H1 (cell line): ENCODE measurements at regions not wholly inside any gene's neighbourhood (a gene's known extent, or its start where the extent isn't known, plus 50 kb on each side); places are given as distances from the start of the nearest gene placed in this dataset.
A peak's percentile ranks its signal among the peaks of the same experiment; 100 is the strongest.

Experiments
- CTCF ChIA-PET: fragments of 300-600 bp; sonication (Branson Sonifier 250); formaldehyde crosslinking; loops from one replicate; lab custom pipeline; 2021; ENCODE audit not compliant: partially characterized antibody; lab: Charles Lee
- POLR2A ChIA-PET: fragments of 300-600 bp; sonication (Branson Sonifier 250); formaldehyde crosslinking; loops from one replicate; lab custom pipeline; 2021; ENCODE audit warnings: inconsistent platforms; ENCODE audit not compliant: partially characterized antibody; lab: Charles Lee
- DNase-seq, 2 experiments: peaks; one replicate each; pipeline versions ENCODE4 v3.0.0 to v3.0.0-alpha.2; 2010 to 2022; ENCODE audit warnings: low spot score in 2 of 2, low read depth in 1 of 2, mixed read lengths in 1 of 2
- FAIRE-seq: peaks from 2 replicates; lab custom pipeline; 2011; peaks lifted over from hg19 to GRCh38; lab: Jason Lieb, UNC
- H2AFZ ChIP-seq: 2 replicates; pipeline ENCODE4 v1.8.1; 2012; ENCODE audit warnings: low read length, inconsistent platforms
- H2AK5ac ChIP-seq: 2 replicates; pipeline ENCODE4 v1.6.1; 2013; ENCODE audit warnings: low read depth, low read length
- H2BK120ac ChIP-seq: replicated peaks from 2 replicates; pipeline ENCODE3; 2013; ENCODE audit warnings: low read depth, low read length, inconsistent platforms
- H2BK12ac ChIP-seq: 2 replicates; pipeline ENCODE4 v1.6.1; 2013; ENCODE audit warnings: low read depth, low read length
- H2BK15ac ChIP-seq: 2 replicates; pipeline ENCODE4 v1.6.1; 2013; ENCODE audit warnings: low read length
- H2BK20ac ChIP-seq: 2 replicates; pipeline ENCODE4 v1.6.1; 2013; ENCODE audit warnings: low read length
- H2BK5ac ChIP-seq: 2 replicates; pipeline ENCODE4 v1.6.1; 2013; ENCODE audit warnings: low read depth, low read length
- H3K14ac ChIP-seq: 2 replicates; pipeline ENCODE4 v1.6.1; 2013; ENCODE audit warnings: inconsistent platforms; ENCODE audit not compliant: insufficient read length
- H3K18ac ChIP-seq: 2 replicates; pipeline ENCODE4 v1.6.1; 2013; ENCODE audit warnings: low read length; ENCODE audit errors: extremely low read depth
- H3K23ac ChIP-seq: 2 replicates; pipeline ENCODE4 v1.6.1; 2013; ENCODE audit warnings: inconsistent platforms; ENCODE audit not compliant: insufficient read length
- H3K23me2 ChIP-seq: 2 replicates; pipeline ENCODE4 v1.6.1; 2013; ENCODE audit warnings: low read depth, low read length
- H3K27ac ChIP-seq: 2 replicates; pipeline ENCODE4 v1.6.1; 2011; ENCODE audit warnings: low read depth, low read length, inconsistent platforms
- H3K27me3 ChIP-seq, 4 experiments: replicated peaks in 1 of 4; 1 replicate in 1 of 4; 2 replicates in 3 of 4; pipeline versions ENCODE4 v1.6.1 to v1.8.1; 2011 to 2013; ENCODE audit warnings: low read length in 3 of 4, mild to moderate bottlenecking in 3 of 4, inconsistent platforms in 2 of 4, mixed read lengths in 2 of 4, moderate library complexity in 1 of 4; ENCODE audit not compliant: control insufficient read depth in 3 of 4, insufficient read depth in 3 of 4; ENCODE audit errors: extremely low read depth in 1 of 4
- H3K36me3 ChIP-seq, 4 experiments: 2 replicates each; pipeline versions ENCODE4 v1.6.1 to v1.8.1; 2011 to 2013; ENCODE audit warnings: mild to moderate bottlenecking in 4 of 4, low read length in 3 of 4, moderate library complexity in 2 of 4, control low read depth in 1 of 4, inconsistent platforms in 1 of 4; ENCODE audit not compliant: insufficient read depth in 4 of 4, control insufficient read depth in 2 of 4
- H3K4ac ChIP-seq: replicated peaks from 2 replicates; pipeline ENCODE3; 2013; ENCODE audit warnings: low read length, low read depth, mixed read lengths, inconsistent platforms; ENCODE audit not compliant: insufficient read length
- H3K4me1 ChIP-seq, 4 experiments: replicated peaks in 1 of 4; 1 replicate in 1 of 4; 2 replicates in 3 of 4; pipeline versions ENCODE4 v1.6.1 to v1.8.1; 2011 to 2013; ENCODE audit warnings: low read length in 3 of 4, inconsistent platforms in 2 of 4, mixed read lengths in 1 of 4; ENCODE audit not compliant: insufficient read depth in 4 of 4, control insufficient read depth in 3 of 4
- H3K4me2 ChIP-seq, 2 experiments: 2 replicates each; pipeline versions ENCODE4 v1.6.1 to v1.8.1; 2011 to 2013; ENCODE audit warnings: low read depth in 2 of 2, low read length in 2 of 2, control low read depth in 1 of 2, inconsistent platforms in 1 of 2, mild to moderate bottlenecking in 1 of 2; ENCODE audit not compliant: insufficient read depth in 1 of 2
- H3K4me3 ChIP-seq, 4 experiments: fragments of 200-600, 300-600 bp in 1 of 4; sonication (generic), shearing (Covaris generic), sonication (Bioruptor Twin) in 1 of 4; 2 replicates each; pipeline versions ENCODE4 v1.5.1 to v1.8.1; 2011 to 2016; ENCODE audit warnings: low read length in 4 of 4, low read depth in 3 of 4, control low read depth in 2 of 4, inconsistent platforms in 2 of 4, mild to moderate bottlenecking in 2 of 4, mixed read lengths in 1 of 4, moderate library complexity in 1 of 4; ENCODE audit not compliant: insufficient read depth in 2 of 4; ENCODE audit errors: extremely low read depth in 1 of 4
- H3K56ac ChIP-seq: replicated peaks from 2 replicates; pipeline ENCODE3; 2013; ENCODE audit warnings: low read depth, mild to moderate bottlenecking, mixed read lengths, low read length, inconsistent platforms; ENCODE audit not compliant: insufficient read length
- H3K79me1 ChIP-seq: 2 replicates; pipeline ENCODE4 v1.6.1; 2013; ENCODE audit warnings: low read depth, low read length, control low read depth
- H3K79me2 ChIP-seq, 2 experiments: 2 replicates each; pipeline versions ENCODE4 v1.6.1 to v1.8.1; 2012 to 2013; ENCODE audit warnings: low read length in 2 of 2, mild to moderate bottlenecking in 2 of 2, inconsistent platforms in 1 of 2; ENCODE audit not compliant: insufficient read depth in 2 of 2, control insufficient read depth in 1 of 2
- H3K9ac ChIP-seq, 4 experiments: replicated peaks in 1 of 4; 1 replicate in 1 of 4; 2 replicates in 3 of 4; pipeline versions ENCODE4 v1.6.1 to v1.8.1; 2011 to 2013; ENCODE audit warnings: low read depth in 3 of 4, low read length in 3 of 4, control low read depth in 2 of 4, mild to moderate bottlenecking in 2 of 4, moderate library complexity in 2 of 4, inconsistent platforms in 1 of 4; ENCODE audit errors: extremely low read depth in 1 of 4
- H3K9me3 ChIP-seq, 2 experiments: 2 replicates each; pipeline versions ENCODE4 v1.6.1 to v1.8.1; 2012 to 2013; ENCODE audit warnings: mild to moderate bottlenecking in 2 of 2, moderate library complexity in 2 of 2, control low read depth in 1 of 2, inconsistent platforms in 1 of 2, low read depth in 1 of 2, low read length in 1 of 2, mixed read lengths in 1 of 2; ENCODE audit not compliant: insufficient read depth in 2 of 2
- H4K20me1 ChIP-seq, 2 experiments: replicated peaks in 1 of 2; 2 replicates each; pipeline versions ENCODE3 to v1.8.1; 2011 to 2013; ENCODE audit warnings: inconsistent platforms in 2 of 2, low read length in 2 of 2, mild to moderate bottlenecking in 1 of 2; ENCODE audit not compliant: insufficient read depth in 2 of 2, control insufficient read depth in 1 of 2
- H4K5ac ChIP-seq: 2 replicates; pipeline ENCODE4 v1.6.1; 2013; ENCODE audit warnings: low read length, low read depth, mixed read lengths, inconsistent platforms; ENCODE audit not compliant: insufficient read length
- H4K8ac ChIP-seq: 2 replicates; pipeline ENCODE4 v1.8.0; 2013; ENCODE audit warnings: mild to moderate bottlenecking, moderate library complexity, low read length, inconsistent platforms; ENCODE audit not compliant: insufficient read depth; ENCODE audit errors: extremely low read depth
- H4K91ac ChIP-seq: replicated peaks from 2 replicates; pipeline ENCODE3; 2013; ENCODE audit warnings: low read length, mixed read lengths, inconsistent platforms; ENCODE audit not compliant: insufficient read length
- GABPA ChIP-seq: IDR thresholded peaks from 2 replicates; pipeline ENCODE4 v1.6.1; 2011; ENCODE audit warnings: mild to moderate bottlenecking, low read length, moderate library complexity, borderline replicate concordance; ENCODE audit not compliant: insufficient read depth

- TF ChIP-seq GABPA, result no peak
- H2BK5ac ChIP-seq, result 0 out of 2 replicates have a peak overlapping the region, but pooled peaks have one; percentile 19
- ChIA-PET CTCF (interaction anchor here (0.6 to 9.8 kb wide), 8 partner anchors 13 to 149 kb away, joined by 3 to 58 read pairs (median 4); no protein-coding TSS in a partner anchor), POLR2A (no interaction called here)
- H4K91ac ChIP-seq, result no peak overlapping the region
- H3K9ac ChIP-seq, result no peak overlapping the region
- FAIRE-seq, result no peak
- H3K4me1 ChIP-seq, result no peaks in the 10 kb centered on the region; a peak in 3 of 7 replicates
- H4K8ac ChIP-seq, result no peak overlapping the region
- no peak overlapping the region for H3K4ac ChIP-seq
- no peaks in the 10 kb centered on the region for H4K20me1 ChIP-seq
- no peaks in the 10 kb centered on the region for H3K36me3 ChIP-seq
- H3K79me1 ChIP-seq, result no peaks in the 10 kb centered on the region
- H2BK20ac ChIP-seq, result no peak overlapping the region
- H4K5ac ChIP-seq, result no peak overlapping the region
- H2BK120ac ChIP-seq, result no peak overlapping the region
- H2AK5ac ChIP-seq, result peak overlapping the region; percentile 76; the same call in 1 of the 2 replicates
- no peaks in the 10 kb centered on the region for H3K23me2 ChIP-seq
- peak overlapping the region; percentile 20; the same call in 1 of the 2 replicates for H2BK15ac ChIP-seq
- no peaks in the 10 kb centered on the region for H3K79me2 ChIP-seq
- H3K56ac ChIP-seq, result no peak overlapping the region
- no peak overlapping the region for H3K4me2 ChIP-seq
- no peaks in the 10 kb centered on the region for H3K9me3 ChIP-seq
- no peak overlapping the region for H3K27ac ChIP-seq
- no peak overlapping the region for H3K14ac ChIP-seq
- no peak overlapping the region for H3K23ac ChIP-seq
- no peak overlapping the region for H2AFZ ChIP-seq
- H3K27me3 ChIP-seq, result no peaks in the 10 kb centered on the region; a peak in 1 of 7 replicates
- peak overlapping the region; percentile 91; the same call in 1 of the 2 replicates for H2BK12ac ChIP-seq
- no peak overlapping the region for H3K4me3 ChIP-seq
- H3K18ac ChIP-seq, result no peak overlapping the region
- no peak for DNase-seq
These were observed 91.9 kb upstream of the EPCAM start for GRCh38 chr2:47277187-47277586.
